IPS-15b (cell line): ENCODE measurements at regions not wholly inside any gene's neighbourhood (a gene's known extent, or its start where the extent isn't known, plus 50 kb on each side); places are given as distances from the start of the nearest gene placed in this dataset.
"Not testable (repeated sequence)": the region's sequence is repeated elsewhere in the genome, so short reads cannot be mapped to it uniquely, and the experiment has no call there.

Experiments used
- H3K27me3 ChIP-seq: one replicate; pipeline ENCODE4 v1.6.1; 2013; ENCODE audit warnings: low read length; ENCODE audit not compliant: control insufficient read depth, insufficient read depth
- H3K36me3 ChIP-seq: one replicate; pipeline ENCODE4 v1.6.1; 2013; ENCODE audit warnings: low read length; ENCODE audit not compliant: control insufficient read depth, insufficient read depth
- H3K4me1 ChIP-seq: one replicate; pipeline ENCODE4 v1.6.1; 2013; ENCODE audit warnings: mild to moderate bottlenecking, low read length; ENCODE audit not compliant: control insufficient read depth, insufficient read depth
- H3K4me3 ChIP-seq: one replicate; pipeline ENCODE4 v1.5.1; 2013; ENCODE audit warnings: low read depth, low read length
- H3K9ac ChIP-seq: one replicate; pipeline ENCODE4 v1.6.1; 2013; ENCODE audit warnings: low read depth, mild to moderate bottlenecking, low read length
- H3K9me3 ChIP-seq: one replicate; pipeline ENCODE4 v1.6.1; 2013; ENCODE audit warnings: mild to moderate bottlenecking, low read length; ENCODE audit not compliant: control insufficient read depth, insufficient read depth

DNA sequence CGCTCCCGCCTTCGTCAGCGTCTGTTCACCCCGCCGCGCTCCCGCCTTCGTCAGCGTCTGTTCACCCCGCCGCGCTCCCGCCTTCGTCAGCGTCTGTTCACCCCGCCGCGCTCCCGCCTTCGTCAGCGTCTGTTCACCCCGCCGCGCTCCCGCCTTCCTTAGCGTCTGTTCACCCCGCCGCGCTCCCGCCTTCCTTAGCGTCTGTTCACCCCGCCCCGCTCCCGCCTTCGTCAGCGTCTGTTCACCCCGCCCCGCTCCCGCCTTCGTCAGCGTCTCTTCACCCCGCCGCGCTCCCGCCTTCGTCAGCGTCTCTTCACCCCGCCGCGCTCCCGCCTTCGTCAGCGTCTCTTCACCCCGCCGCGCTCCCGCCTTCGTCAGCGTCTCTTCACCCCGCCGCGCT is 815.9 kb upstream of the TPTE start:
- H3K36me3 ChIP-seq, H3K4me1 ChIP-seq, H3K4me3 ChIP-seq, H3K9ac ChIP-seq, H3K9me3 ChIP-seq, H3K27me3 ChIP-seq: not testable (repeated sequence)

DNA sequence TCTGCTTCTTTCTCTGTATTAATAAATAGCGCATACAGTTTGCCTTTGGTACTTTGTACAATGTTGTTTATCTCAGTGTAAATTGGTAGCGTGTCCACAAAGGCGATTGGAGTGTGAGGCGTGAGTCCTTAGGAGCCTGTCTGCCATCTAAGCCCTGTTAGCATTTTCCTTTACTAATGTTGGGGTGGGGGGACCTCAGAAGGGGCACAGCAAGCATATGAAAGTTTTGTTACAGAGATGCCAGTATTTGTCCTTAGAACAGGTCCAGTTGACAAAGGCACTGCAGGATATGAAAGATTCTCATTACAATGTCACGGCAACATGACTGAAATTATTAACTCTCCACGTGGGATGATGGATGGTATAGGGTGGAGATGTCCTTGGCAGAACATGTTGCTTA is 796.8 kb upstream of the TPTE start:
- H3K27me3 ChIP-seq, H3K36me3 ChIP-seq, H3K4me3 ChIP-seq, H3K9ac ChIP-seq, H3K4me1 ChIP-seq: not testable (repeated sequence)
- H3K9me3 ChIP-seq, result peaks cover 36% of the 10 kb centered on the region

- H3K36me3 ChIP-seq, result not testable (repeated sequence)
- H3K9me3 ChIP-seq, result peaks cover 49% of the 10 kb centered on the region
Observed at GRCh38 chr21:9727187-9727586, 794.2 kb upstream of the TPTE start.

DNA sequence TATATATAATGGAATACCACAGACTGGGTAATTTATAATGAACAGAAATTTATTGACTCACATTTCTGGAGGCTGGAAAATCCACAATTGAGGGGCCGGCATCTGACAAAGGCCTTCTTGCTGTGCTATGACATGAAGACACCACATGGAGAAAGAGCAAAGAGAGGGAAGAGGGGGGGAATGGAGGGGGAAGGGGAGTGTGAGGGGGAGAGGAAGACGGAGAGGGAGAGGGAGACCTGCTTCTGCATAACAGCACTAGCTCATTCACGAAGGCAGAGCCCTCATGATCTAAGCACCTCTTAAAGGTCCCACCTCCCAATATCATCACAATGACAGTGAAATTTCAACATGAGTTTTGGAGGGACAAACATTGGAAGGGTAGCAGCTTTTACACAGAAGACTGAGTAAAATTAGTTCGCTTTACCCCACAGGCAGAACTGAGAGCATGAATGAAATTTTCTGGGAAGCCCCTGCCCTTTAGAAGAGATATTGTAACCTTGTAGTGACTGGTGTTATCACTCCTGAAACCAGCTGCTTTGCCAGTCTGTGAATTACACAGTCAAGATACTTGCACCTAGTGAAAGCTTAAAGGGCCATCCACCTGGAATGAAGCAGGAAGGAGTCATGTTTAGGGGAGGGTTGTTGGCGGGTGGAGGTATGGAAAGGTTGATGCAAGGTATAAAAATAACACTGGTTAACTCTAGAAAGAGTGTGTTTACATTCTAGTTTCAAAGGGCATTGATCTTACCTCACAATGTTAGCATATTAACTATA is 793.0 kb upstream of the TPTE start:
- not testable (repeated sequence) for H3K4me3 ChIP-seq, H3K27me3 ChIP-seq, H3K4me1 ChIP-seq, H3K9ac ChIP-seq, H3K36me3 ChIP-seq
- H3K9me3 ChIP-seq, result peaks cover 45% of the 10 kb centered on the region

More at GRCh38 chr21:9727187-9727586, 794.2 kb upstream of the TPTE start:
- H3K4me1 ChIP-seq, H3K9ac ChIP-seq, H3K27me3 ChIP-seq, H3K4me3 ChIP-seq: not testable (repeated sequence)

DNA sequence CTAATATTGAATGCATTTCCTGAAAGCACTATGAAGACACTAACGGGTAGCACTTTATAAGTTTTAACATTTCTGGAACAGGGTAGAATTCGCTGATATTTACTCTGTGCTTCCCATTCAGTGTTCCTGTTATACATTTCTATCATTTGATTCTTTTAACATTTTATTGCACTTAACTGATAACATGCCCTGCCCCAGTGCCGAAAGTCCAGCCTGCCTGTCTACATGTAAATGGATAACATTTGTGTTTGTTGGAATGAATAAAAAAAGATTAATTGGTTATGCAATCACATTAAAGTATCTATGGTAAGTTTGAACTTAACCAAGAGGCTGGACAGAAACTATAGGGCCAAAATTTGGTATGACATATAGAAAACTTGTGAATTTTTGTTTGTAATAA is 790.5 kb upstream of the TPTE start:
- Histone ChIP-seq H3K27me3 (no peaks in the 10 kb centered on the region), H3K36me3 (no peaks in the 10 kb centered on the region), H3K9me3 (peaks cover 50% of the 10 kb centered on the region), H3K4me1 (no peaks in the 10 kb centered on the region), H3K9ac (no peak overlapping the region), H3K4me3 (no peak overlapping the region)

DNA sequence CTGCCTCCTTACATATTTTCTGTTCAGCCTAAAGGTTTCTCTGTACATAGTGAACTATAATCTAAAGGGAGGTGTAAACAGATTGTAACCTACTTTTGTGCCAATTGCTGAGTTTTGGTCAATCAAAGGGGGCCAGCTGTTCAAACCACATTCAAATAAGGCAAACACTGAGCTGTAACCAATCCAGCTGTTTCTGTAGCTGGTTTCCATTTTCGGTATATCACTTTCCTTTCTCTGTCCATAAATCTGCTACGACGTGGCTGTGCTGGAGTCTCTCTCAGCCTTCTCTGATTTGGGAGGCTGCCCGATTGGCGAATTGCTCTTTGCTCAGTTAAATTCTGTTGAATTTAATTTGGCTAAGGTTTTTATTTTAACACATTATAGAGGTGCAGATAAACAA is 790.1 kb upstream of the TPTE start:
- H3K4me1 ChIP-seq, H3K27me3 ChIP-seq, H3K36me3 ChIP-seq, H3K9ac ChIP-seq, H3K4me3 ChIP-seq: not testable (repeated sequence)
- H3K9me3 ChIP-seq, result peaks cover 50% of the 10 kb centered on the region

- peaks cover 55% of the 10 kb centered on the region for H3K9me3 ChIP-seq
- H3K4me3 ChIP-seq, H3K27me3 ChIP-seq, H3K4me1 ChIP-seq, H3K9ac ChIP-seq, H3K36me3 ChIP-seq: not testable (repeated sequence)
Observed at GRCh38 chr21:9732605-9733004, 788.8 kb upstream of the TPTE start.

GRCh38 chr21:9733761-9734558 is 787.4 kb upstream of the TPTE start:
- H3K4me3 ChIP-seq, H3K9ac ChIP-seq, H3K27me3 ChIP-seq, H3K4me1 ChIP-seq, H3K36me3 ChIP-seq: not testable (repeated sequence)
- H3K9me3 ChIP-seq, result peaks cover 64% of the 10 kb centered on the region

DNA sequence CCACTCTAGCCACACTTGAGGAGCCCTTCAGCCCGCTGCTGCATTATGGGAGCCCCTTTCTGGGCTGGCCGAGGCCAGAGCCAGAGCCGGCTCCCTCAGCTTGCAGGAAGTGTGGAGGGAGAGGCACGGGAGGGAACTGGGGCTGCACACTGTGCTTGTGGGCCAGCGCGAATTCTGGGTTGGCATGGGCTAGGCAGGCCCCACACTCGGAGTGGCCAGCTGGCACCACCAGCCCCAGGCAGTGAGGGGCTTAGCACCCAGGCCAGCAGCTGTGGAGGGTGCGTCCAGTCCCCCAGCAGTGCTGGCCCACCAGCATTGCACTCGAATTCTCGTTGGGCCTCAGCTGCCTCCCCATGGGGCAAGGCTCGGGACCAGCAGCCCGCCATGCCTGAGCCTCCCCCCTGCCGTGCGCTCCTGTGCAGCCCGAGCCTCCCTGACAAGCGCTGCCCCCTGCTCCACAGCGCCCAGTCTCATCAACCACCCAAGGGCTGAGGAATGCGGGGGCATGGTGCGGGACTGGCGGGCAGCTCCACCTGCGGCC is 785.9 kb upstream of the TPTE start:
- Histone ChIP-seq H3K27me3 (no peaks in the 10 kb centered on the region), H3K4me1 (no peaks in the 10 kb centered on the region), H3K36me3 (no peaks in the 10 kb centered on the region), H3K9me3 (peaks cover 69% of the 10 kb centered on the region), H3K9ac (no peak overlapping the region), H3K4me3 (no peak overlapping the region)

DNA sequence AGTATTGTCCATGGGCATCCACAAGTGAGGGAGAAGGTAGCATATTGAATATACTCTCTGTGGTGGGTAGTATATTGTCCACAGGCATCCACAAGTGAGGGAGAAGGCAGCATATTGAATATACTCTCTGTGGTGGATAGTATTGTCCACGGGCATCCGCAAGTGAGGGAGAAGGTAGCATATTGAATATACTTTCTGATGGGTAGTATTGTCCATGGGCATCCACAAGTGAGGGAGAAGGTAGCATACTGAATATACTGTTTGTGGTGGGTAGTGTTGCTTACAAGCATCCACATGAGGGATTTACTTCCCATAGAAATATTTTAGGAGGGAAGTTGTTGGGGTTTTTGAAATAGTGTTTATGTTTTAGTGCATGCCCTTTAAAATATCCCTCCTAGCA is 784.1 kb upstream of the TPTE start:
- H3K9ac ChIP-seq, H3K36me3 ChIP-seq, H3K4me3 ChIP-seq, H3K4me1 ChIP-seq, H3K27me3 ChIP-seq: not testable (repeated sequence)
- peaks cover 74% of the 10 kb centered on the region for H3K9me3 ChIP-seq

DNA sequence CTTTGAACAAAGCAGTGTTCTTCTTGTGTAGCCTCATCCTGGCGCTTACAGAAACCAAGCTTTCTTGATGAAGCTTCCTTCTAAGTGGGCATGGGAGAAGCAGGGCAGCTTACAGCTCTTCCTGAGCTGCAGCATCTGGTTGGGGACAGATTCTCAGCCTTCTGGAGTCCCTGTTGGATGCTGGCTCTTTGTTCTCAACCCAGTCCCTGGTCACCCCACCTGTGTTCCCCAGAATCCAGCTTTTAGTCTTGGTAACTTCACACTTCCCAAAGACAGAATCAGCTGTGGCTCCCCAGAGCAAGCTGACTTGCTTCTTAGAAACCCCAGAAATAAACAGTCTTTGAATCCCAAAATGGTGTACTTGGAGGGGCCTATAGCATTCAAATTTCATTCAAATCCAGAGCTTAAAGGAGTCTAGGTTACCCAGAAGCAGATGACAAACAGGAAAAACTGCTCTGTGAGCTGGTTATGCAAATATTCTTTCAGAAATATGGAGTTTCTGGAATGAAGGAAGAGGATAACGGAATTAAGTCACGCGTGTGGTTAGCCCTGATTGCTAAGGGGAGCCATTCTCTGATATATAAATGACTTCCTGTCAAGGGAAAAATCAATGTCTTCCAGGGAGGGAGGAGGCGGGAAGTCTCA is 783.4 kb upstream of the TPTE start:
- H3K9me3 ChIP-seq, result peaks cover 76% of the 10 kb centered on the region
- H3K4me3 ChIP-seq, H3K9ac ChIP-seq: not testable (repeated sequence)

GRCh38 chr21:9738527-9738926 is 782.9 kb upstream of the TPTE start:
- no peak overlapping the region for H3K9ac ChIP-seq
- H3K9me3 ChIP-seq, result peaks cover 81% of the 10 kb centered on the region
- no peak overlapping the region for H3K4me3 ChIP-seq
- H3K36me3 ChIP-seq, result no peaks in the 10 kb centered on the region
- H3K4me1 ChIP-seq, result no peaks in the 10 kb centered on the region
- no peaks in the 10 kb centered on the region for H3K27me3 ChIP-seq

More for the DNA sequence above, 783.4 kb upstream of the TPTE start:
- H3K27me3 ChIP-seq, H3K36me3 ChIP-seq, H3K4me1 ChIP-seq: not testable (repeated sequence)
